ENCODE measurements at regions not wholly inside any gene's neighbourhood (a gene's known extent, or its start where the extent isn't known, plus 50 kb on each side); places are given as distances from the start of the nearest gene placed in this dataset.

- no peak overlapping the region for H3K27ac Mint-ChIP-seq (ENCODE audit: unreplicated experiment)
- H3K9me3 Mint-ChIP-seq (ENCODE audit: unreplicated experiment) = no peaks in the 10 kb centered on the region
Observed at GRCh38 chr3:82055792-82056191, 294.3 kb upstream of the GBE1 start.

GRCh38 chr3:82054849-82055248, 293.4 kb upstream of the GBE1 start:
- no peak for TF ChIP-seq CTCF (IDR thresholded peaks at IDR 0.05; ENCODE audit: unreplicated experiment)
- no peaks in the 10 kb centered on the region for H3K9me3 Mint-ChIP-seq (ENCODE audit: unreplicated experiment)
- no peak for DNase-seq (ENCODE audit: low spot score)
- no peaks in the 10 kb centered on the region for H3K36me3 Mint-ChIP-seq (ENCODE audit: low read depth, unreplicated experiment)
- no peak overlapping the region for H3K27ac Mint-ChIP-seq (ENCODE audit: unreplicated experiment)
- H3K4me3 Mint-ChIP-seq (ENCODE audit: unreplicated experiment) = no peak overlapping the region
- no peaks in the 10 kb centered on the region for H3K4me1 Mint-ChIP-seq (ENCODE audit: unreplicated experiment)
- no peaks in the 10 kb centered on the region for H3K27me3 Mint-ChIP-seq (ENCODE audit: unreplicated experiment)

More at GRCh38 chr3:82055792-82056191, 294.3 kb upstream of the GBE1 start:
- Mint-ChIP-seq H3K27me3 (ENCODE audit: unreplicated experiment) (no peaks in the 10 kb centered on the region), H3K4me3 (ENCODE audit: unreplicated experiment) (no peak overlapping the region), H3K4me1 (ENCODE audit: unreplicated experiment) (no peaks in the 10 kb centered on the region), H3K36me3 (ENCODE audit: low read depth, unreplicated experiment) (no peaks in the 10 kb centered on the region)
- no peak for TF ChIP-seq CTCF (IDR thresholded peaks at IDR 0.05; ENCODE audit: unreplicated experiment)
- DNase-seq (ENCODE audit: low spot score) = no peak

GRCh38 chr3:82053236-82053635, 291.8 kb upstream of the GBE1 start:
- no peaks in the 10 kb centered on the region for H3K36me3 Mint-ChIP-seq (ENCODE audit: low read depth, unreplicated experiment)
- H3K9me3 Mint-ChIP-seq (ENCODE audit: unreplicated experiment) = no peaks in the 10 kb centered on the region
- no peak for DNase-seq (ENCODE audit: low spot score)
- no peaks in the 10 kb centered on the region for H3K27me3 Mint-ChIP-seq (ENCODE audit: unreplicated experiment)
- H3K4me1 Mint-ChIP-seq (ENCODE audit: unreplicated experiment) = no peaks in the 10 kb centered on the region
- no peak overlapping the region for H3K27ac Mint-ChIP-seq (ENCODE audit: unreplicated experiment)
- no peak for TF ChIP-seq CTCF (IDR thresholded peaks at IDR 0.05; ENCODE audit: unreplicated experiment)
- H3K4me3 Mint-ChIP-seq (ENCODE audit: unreplicated experiment) = no peak overlapping the region

DNA sequence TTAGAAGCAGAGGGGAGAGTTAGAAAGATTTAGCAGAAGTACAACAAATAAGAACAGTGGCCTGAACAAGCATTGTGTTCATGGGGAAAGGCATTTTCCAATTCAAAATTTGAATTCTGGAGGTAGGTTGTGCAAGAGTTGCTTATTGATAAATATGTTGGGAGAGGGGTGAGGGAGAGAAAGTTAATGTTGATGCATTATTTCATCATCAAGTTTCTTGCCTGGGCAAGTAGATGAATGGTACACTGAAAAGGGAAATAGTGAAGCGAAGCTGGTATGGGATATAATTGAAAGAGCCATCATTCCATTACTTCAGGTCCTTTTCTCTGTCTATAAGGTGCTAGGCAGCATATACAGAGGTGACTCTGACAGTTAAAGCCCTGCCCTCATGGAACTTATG, 288.9 kb upstream of the GBE1 start:
- no peaks in the 10 kb centered on the region for H3K4me1 Mint-ChIP-seq (ENCODE audit: unreplicated experiment)
- no peak overlapping the region for H3K4me3 Mint-ChIP-seq (ENCODE audit: unreplicated experiment)
- TF ChIP-seq CTCF (IDR thresholded peaks at IDR 0.05; ENCODE audit: unreplicated experiment) = no peak
- no peaks in the 10 kb centered on the region for H3K27me3 Mint-ChIP-seq (ENCODE audit: unreplicated experiment)
- H3K36me3 Mint-ChIP-seq (ENCODE audit: low read depth, unreplicated experiment) = no peaks in the 10 kb centered on the region
- H3K9me3 Mint-ChIP-seq (ENCODE audit: unreplicated experiment) = no peaks in the 10 kb centered on the region
- DNase-seq (ENCODE audit: low spot score) = no peak
- no peak overlapping the region for H3K27ac Mint-ChIP-seq (ENCODE audit: unreplicated experiment)

DNA sequence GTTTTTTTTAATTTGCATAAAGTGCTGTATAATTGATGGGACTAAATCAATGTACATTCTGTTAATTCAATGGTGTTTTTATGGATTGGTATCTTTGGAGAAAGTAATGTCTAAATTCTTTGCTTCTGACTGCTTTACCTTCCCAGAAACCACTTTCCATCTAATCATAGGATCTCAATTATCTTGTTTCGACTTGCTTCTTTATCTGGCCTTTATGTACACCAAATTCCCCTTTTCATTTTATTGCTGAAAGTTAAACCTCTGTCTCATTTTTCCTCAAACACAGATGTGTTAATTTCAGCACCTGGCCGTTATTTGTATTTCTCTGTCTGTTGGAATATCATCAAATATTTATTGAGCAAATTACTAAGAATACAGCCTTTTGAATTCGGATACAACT, 287.3 kb upstream of the GBE1 start:
- H3K27ac Mint-ChIP-seq (ENCODE audit: unreplicated experiment) = no peak overlapping the region
- no peaks in the 10 kb centered on the region for H3K27me3 Mint-ChIP-seq (ENCODE audit: unreplicated experiment)
- no peak for DNase-seq (ENCODE audit: low spot score)

More for the DNA sequence above, 287.3 kb upstream of the GBE1 start:
- no peak for TF ChIP-seq CTCF (IDR thresholded peaks at IDR 0.05; ENCODE audit: unreplicated experiment)
- no peaks in the 10 kb centered on the region for H3K36me3 Mint-ChIP-seq (ENCODE audit: low read depth, unreplicated experiment)
- H3K4me3 Mint-ChIP-seq (ENCODE audit: unreplicated experiment) = no peak overlapping the region
- no peaks in the 10 kb centered on the region for H3K9me3 Mint-ChIP-seq (ENCODE audit: unreplicated experiment)
- H3K4me1 Mint-ChIP-seq (ENCODE audit: unreplicated experiment) = no peaks in the 10 kb centered on the region
